ENCODE measurements at regions not wholly inside any gene's neighbourhood (a gene's known extent, or its start where the extent isn't known, plus 50 kb on each side); places are given as distances from the start of the nearest gene placed in this dataset.

DNA sequence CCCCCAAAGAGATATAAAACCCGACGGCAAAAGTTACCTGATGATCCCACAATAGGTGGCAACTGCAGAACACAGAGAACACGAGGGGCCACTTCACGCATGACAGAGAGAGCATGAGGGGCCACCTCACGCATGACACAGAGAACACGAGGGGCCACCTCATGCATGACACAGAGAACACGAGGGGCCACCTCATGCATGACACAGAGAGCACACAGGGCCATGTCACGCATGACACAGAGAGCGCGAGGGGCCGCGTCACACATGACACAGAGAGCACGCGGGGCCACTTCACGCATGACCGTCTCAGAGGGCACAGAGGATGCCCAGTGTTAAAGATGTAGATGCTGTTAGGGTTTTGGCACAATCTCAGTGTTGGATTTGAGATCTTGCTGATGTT, 1359.5 kb downstream of the TBC1D22A start:
- TF ChIP-seq, protein P1, sequence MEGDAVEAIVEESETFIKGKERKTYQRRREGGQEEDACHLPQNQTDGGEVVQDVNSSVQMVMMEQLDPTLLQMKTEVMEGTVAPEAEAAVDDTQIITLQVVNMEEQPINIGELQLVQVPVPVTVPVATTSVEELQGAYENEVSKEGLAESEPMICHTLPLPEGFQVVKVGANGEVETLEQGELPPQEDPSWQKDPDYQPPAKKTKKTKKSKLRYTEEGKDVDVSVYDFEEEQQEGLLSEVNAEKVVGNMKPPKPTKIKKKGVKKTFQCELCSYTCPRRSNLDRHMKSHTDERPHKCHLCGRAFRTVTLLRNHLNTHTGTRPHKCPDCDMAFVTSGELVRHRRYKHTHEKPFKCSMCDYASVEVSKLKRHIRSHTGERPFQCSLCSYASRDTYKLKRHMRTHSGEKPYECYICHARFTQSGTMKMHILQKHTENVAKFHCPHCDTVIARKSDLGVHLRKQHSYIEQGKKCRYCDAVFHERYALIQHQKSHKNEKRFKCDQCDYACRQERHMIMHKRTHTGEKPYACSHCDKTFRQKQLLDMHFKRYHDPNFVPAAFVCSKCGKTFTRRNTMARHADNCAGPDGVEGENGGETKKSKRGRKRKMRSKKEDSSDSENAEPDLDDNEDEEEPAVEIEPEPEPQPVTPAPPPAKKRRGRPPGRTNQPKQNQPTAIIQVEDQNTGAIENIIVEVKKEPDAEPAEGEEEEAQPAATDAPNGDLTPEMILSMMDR (IDR thresholded peaks at IDR 0.05), result no peak
- H3K27ac ChIP-seq, result no peak overlapping the region
- no peak overlapping the region for H3K4me3 ChIP-seq
- DNase-seq (ENCODE audit: low spot score), result no peak

DNA sequence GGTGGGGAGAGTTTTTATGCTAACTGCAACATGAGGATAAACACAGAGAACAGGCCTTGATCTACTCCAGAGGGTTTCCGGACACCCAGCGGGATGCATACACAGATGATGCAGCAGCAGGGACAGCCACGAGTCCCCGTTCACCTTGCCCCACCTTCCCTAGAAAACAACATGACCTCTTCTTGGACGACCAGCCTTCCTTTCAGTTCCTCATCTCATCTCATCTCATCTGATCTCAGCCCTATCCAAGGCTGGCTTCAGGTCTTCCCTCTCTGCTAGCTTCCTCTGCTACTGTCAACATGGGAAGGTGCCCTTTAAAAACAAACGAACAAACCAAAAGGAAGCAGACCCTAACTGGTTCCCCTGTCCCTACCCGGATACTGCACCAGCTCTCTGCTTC, 1356.2 kb downstream of the TBC1D22A start:
- DNase-seq (ENCODE audit: low spot score), result no peak
- TF ChIP-seq, protein P1 (IDR thresholded peaks at IDR 0.05), result no peak
- H3K27ac ChIP-seq, result no peak overlapping the region
- H3K4me3 ChIP-seq, result no peak overlapping the region

DNA sequence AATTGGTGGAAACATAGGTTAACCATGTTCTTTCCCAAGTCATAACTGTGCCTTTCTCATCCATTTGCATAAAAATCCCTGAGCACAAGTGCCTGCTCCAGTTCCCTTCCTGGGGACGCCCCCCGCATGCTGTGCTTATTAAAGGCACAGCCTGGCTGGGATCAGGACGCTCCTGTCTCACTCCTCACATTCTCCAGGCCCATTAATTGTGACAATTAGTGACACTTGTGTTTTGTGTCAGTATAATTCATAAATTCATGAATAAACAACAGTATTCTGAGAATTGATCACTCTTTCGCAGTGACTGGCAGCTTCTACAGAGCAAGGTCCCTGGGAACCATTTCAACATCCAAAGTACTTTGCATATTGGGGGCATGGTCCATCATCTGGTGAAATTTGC, 1354.4 kb downstream of the TBC1D22A start:
- DNase-seq (ENCODE audit: low spot score), result no peak
- Histone ChIP-seq H3K4me3 (no peak overlapping the region), H3K27ac (no peak overlapping the region)
- TF ChIP-seq, protein P1 (IDR thresholded peaks at IDR 0.05), result no peak

DNA sequence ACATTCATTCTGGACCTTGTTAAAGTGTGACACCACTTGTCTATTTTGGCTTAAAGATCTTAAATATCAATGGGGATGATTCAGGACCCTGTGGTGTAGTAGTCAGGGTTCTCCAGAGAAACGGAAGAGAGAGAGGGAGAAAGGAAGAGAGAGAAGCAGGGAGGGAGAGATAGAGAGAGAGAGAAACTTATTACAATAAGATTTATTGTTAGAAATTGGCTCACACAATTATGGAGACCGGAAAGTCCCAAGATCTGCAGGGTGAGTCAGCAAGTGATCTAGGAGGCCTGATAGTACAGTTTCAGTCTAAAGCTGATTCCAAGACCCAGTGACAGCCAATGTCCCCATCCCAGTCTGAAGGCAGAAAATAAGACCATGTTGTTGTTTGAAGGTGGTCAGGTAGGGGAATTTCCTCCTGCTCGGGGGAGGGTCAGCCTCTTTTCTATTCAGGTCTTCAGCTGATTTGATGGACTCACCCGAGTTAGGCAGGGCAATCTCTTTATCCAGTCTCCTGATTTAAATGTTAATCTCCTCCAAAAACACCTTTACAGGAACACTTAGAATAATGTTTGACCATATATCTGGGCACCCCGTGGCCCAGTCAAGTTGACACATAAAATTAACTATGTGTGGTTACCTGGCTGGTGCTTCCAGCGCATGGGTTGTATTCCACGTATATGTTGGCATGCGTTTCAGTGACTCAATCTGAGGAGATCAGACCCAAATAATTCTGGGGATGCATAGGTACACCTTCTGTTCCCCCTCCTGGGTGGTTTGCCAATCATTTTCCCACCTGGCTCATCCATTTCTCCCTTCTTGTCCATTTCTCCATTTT, 1350.5 kb downstream of the TBC1D22A start:
- no peak overlapping the region for H3K27ac ChIP-seq
- TF ChIP-seq, protein P1 (IDR thresholded peaks at IDR 0.05), result no peak
- DNase-seq (ENCODE audit: low spot score), result no peak
- H3K4me3 ChIP-seq, result no peak overlapping the region

DNA sequence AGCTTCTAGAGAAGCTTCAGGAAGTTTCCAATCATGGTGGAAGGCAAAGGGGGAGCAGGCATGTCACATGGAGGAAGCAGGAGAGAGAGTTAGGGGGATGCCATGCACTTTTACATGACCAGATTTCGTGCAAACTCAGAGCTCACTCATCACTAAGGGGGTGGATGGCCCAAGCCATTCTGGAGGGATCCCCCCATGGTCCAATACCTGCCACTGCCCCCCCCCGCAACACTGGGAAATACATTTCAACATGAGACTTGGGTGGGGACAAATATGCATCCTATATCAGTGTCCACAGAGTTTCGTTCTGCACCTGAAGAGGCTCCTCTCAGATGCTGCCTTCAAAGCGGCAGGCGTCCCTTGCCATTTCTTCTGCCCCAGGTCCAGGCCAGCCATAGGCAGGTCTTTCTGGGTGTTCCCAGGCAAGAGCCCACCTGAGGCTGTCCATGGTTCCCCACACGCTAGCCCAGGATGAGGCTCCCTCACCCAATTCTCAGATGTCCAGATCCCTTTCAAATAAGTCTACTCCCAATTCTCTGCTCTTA, 1344.3 kb downstream of the TBC1D22A start:
- DNase-seq (ENCODE audit: low spot score), result no peak
- Histone ChIP-seq H3K27ac (no peak overlapping the region), H3K4me3 (no peak overlapping the region)
- TF ChIP-seq, protein P1 (IDR thresholded peaks at IDR 0.05), result no peak

DNA sequence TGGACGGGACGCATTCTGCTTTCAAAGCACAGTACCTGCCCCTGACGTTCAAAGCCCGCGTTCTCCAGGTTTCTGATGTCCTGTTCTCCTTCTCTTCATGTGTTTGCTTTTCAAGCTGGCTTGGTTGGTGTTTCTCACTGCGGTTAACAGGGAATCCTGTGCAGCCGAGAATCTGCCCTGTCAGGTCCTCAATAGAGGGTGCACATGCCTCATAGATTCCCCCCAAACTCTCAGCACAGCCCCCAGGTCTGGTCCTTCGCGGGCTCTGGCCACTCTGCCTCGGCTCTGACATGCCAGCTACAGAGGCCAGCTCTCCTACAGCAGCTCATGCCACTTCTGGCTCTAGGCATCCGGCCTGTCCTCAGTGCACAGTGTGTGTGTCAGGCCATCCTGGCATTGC, 1343.8 kb downstream of the TBC1D22A start:
- peak; percentile 56 for DNase-seq (ENCODE audit: low spot score)

More for the DNA sequence above, 1343.8 kb downstream of the TBC1D22A start:
- Histone ChIP-seq H3K27ac (no peak overlapping the region), H3K4me3 (no peak overlapping the region)
- TF ChIP-seq, protein P1 (IDR thresholded peaks at IDR 0.05), result no peak
